Rectal smooth muscle tissue (tissue), 1 donor: ENCODE measurements at regions not wholly inside any gene's neighbourhood (a gene's known extent, or its start where the extent isn't known, plus 50 kb on each side); places are given as distances from the start of the nearest gene placed in this dataset.

Experiments
- H3K27ac ChIP-seq: one replicate; pipeline ENCODE4 v1.7.0; 2013; ENCODE audit warnings: low read depth, low read length, inconsistent platforms
- H3K27me3 ChIP-seq: one replicate; pipeline ENCODE4 v1.7.0; 2013; ENCODE audit warnings: low read length; ENCODE audit not compliant: control insufficient read depth, insufficient read depth
- H3K36me3 ChIP-seq: one replicate; pipeline ENCODE4 v1.7.0; 2013; ENCODE audit warnings: low read length; ENCODE audit not compliant: control insufficient read depth, insufficient read depth
- H3K4me1 ChIP-seq: one replicate; pipeline ENCODE4 v1.7.0; 2013; ENCODE audit warnings: low read length; ENCODE audit not compliant: control insufficient read depth, insufficient read depth
- H3K4me3 ChIP-seq: one replicate; pipeline ENCODE4 v1.7.0; 2013; ENCODE audit warnings: low read length
- H3K9ac ChIP-seq: one replicate; pipeline ENCODE4 v1.7.0; 2013; ENCODE audit warnings: low read length

DNA sequence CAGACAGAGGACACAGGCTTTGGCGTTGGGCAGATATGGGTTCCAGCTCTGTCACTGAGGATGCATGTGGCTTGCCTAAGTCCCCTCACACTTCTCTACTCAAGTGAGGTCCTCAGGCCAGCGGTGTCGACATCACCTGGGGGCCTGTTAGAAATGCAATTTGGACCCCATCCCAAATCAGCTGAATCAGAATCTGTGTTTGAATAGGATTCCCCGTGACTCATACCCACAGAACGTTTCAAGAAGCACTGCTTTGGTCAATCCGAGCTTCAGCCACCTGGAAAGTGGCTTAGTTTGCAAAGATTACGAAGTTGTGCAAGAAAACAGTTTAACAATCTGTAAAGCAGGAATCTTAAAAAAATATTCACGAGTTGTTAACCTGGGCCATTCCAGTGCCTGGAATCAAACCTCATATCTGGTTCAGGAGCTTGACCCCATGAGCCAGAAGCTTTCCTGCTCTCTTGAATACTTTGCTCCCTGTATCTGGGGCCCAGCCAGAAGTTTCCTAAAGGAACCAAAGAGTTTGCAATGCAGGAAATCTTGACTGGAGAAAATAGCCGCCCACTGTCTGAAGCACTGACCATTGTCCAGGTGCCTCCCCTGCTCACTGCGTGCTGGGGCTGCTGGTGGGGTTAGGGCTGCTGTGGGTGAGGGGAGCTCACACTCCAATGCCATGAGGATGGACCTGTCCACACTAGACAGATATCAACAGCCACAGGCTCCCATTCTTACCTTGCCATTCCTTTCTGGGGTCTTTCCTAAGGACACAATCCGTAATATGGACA is 208.5 kb upstream of the LINGO1 start:
- Histone ChIP-seq H3K27me3 (peaks cover 2% of the 10 kb centered on the region), H3K9ac (no peak overlapping the region), H3K36me3 (no peaks in the 10 kb centered on the region), H3K4me3 (no peak overlapping the region), H3K4me1 (no peaks in the 10 kb centered on the region), H3K27ac (no peak overlapping the region)

- no peak overlapping the region for H3K27ac ChIP-seq
- H3K9ac ChIP-seq: no peak overlapping the region
Observed at GRCh38 chr15:77839970-77840905, 207.5 kb upstream of the LINGO1 start.

GRCh38 chr15:77839456-77839855 is 206.7 kb upstream of the LINGO1 start:
- peaks cover 2% of the 10 kb centered on the region for H3K27me3 ChIP-seq
- H3K36me3 ChIP-seq: no peaks in the 10 kb centered on the region
- H3K4me1 ChIP-seq: no peaks in the 10 kb centered on the region
- H3K4me3 ChIP-seq: no peak overlapping the region
- H3K9ac ChIP-seq: no peak overlapping the region
- H3K27ac ChIP-seq: no peak overlapping the region

More at GRCh38 chr15:77839970-77840905, 207.5 kb upstream of the LINGO1 start:
- H3K27me3 ChIP-seq: peaks cover 2% of the 10 kb centered on the region
- H3K4me1 ChIP-seq: no peaks in the 10 kb centered on the region
- H3K36me3 ChIP-seq: no peaks in the 10 kb centered on the region
- no peak overlapping the region for H3K4me3 ChIP-seq

DNA sequence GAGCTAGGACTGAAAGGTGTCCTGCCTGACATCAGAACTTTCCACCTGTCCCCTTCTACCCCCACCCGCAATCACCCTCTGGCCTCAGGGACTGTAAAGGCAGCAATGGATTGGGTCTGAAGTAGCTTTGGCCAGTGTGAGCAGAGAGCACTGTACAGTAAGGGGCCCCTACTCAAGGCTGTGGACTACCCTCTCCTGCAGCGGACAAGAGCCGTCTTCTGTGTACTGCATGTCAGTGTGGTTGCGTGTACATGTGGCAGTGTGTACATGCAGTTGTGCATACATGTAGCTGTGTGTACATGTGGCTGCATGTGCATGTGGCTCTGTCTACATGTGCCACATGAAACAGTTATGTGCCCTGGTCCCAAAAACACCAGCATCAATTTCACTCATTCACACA is 205.9 kb upstream of the LINGO1 start:
- Histone ChIP-seq H3K36me3 (no peaks in the 10 kb centered on the region), H3K9ac (no peak overlapping the region), H3K4me1 (no peaks in the 10 kb centered on the region), H3K27me3 (peaks cover 2% of the 10 kb centered on the region), H3K4me3 (no peak overlapping the region), H3K27ac (no peak overlapping the region)

- peaks cover 2% of the 10 kb centered on the region for H3K27me3 ChIP-seq
Observed at GRCh38 chr15:77838061-77838460, 205.3 kb upstream of the LINGO1 start.

DNA sequence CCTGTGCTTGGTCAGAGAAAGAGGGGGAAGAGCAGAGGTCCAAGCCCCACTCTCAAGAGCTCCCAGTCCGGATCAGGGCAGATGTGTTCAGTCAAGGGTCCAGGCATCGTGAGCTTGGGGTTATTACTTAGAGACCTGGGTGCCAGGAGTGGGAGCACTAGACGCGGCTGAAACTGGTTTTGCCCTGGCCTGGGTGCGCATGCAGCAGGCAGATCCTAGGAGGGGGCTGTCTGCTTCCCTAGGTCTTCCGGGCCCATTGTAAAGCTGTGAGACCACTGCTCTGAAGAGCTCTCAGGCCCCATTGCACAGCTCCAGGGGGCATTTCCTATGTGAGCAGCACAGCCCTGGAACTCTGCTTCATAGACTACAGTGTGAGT is 204.9 kb upstream of the LINGO1 start:
- no peak overlapping the region for H3K9ac ChIP-seq
- no peaks in the 10 kb centered on the region for H3K36me3 ChIP-seq
- H3K27ac ChIP-seq: no peak overlapping the region
- H3K4me3 ChIP-seq: no peak overlapping the region
- H3K27me3 ChIP-seq: peaks cover 2% of the 10 kb centered on the region
- no peaks in the 10 kb centered on the region for H3K4me1 ChIP-seq

More at GRCh38 chr15:77838061-77838460, 205.3 kb upstream of the LINGO1 start:
- no peak overlapping the region for H3K4me3 ChIP-seq
- H3K4me1 ChIP-seq: no peaks in the 10 kb centered on the region
- no peak overlapping the region for H3K9ac ChIP-seq
- H3K36me3 ChIP-seq: no peaks in the 10 kb centered on the region
- no peak overlapping the region for H3K27ac ChIP-seq

DNA sequence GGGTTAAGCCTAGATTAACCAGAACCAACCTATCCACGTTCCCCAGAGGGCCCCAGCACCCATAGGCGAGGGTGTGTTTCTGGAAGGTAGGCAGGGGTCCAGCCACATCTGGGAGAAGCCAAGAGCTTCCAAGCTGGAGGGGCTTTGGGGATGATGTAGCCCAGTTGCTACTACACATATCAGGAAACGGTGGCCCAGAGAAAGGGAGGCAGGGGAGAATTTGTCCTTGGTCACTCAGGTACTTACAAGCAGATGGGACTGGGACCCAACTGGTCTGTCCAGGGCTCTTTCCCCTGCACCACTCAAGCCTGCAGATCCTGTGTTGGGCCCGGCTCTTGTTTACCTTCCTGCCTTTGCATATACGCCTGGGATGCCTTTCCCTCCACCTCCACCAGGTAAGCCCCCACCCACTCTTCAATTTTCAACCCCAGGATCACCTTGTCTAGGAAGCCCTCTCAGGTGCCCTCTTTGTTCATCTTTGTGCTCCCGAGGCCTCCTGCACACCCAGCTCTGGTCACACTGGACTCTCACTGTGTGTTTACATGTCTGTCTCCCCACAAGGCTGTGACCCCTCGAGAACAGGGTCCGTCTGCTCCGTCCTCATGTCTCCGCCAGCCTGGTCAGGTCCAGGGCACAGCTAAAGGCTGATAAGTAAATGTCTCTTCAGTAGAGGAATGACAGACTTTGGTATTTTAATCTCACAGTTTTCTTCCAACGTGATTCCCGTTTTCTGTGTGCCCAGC is 204.4 kb upstream of the LINGO1 start:
- no peak overlapping the region for H3K4me3 ChIP-seq
- H3K4me1 ChIP-seq: no peaks in the 10 kb centered on the region
- no peaks in the 10 kb centered on the region for H3K36me3 ChIP-seq
- H3K9ac ChIP-seq: no peak overlapping the region
- H3K27me3 ChIP-seq: peaks cover 2% of the 10 kb centered on the region
- H3K27ac ChIP-seq: no peak overlapping the region

DNA sequence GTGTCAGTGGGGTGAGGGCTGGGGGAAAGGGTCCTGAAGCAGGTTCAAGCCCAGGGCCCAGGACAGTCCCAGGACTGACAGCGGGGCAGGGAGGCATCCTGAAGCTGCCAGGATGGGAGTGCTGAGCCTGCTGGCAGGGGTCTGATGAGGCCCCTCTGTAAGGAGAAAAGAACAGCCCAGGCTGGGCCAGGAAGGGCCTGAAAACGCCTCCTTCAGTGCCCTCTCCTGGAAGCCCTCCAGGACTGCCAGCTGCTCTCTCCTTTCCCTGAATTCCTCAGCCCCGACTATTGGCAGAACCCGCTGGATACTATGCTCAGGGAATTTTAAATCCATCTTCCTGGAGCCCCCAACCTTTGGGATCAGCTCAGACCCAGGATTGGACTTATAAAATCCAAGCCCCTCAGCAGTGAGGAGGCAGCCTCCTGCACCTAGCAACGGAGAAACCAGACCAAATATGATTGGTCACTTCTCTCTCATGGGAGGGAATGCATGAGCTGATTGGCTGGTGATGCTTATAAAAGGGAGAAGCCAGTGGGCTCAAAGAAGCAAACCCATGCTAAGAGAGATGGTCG is 203.5 kb upstream of the LINGO1 start:
- no peaks in the 10 kb centered on the region for H3K27me3 ChIP-seq
- no peaks in the 10 kb centered on the region for H3K4me1 ChIP-seq
- no peak overlapping the region for H3K27ac ChIP-seq
- no peaks in the 10 kb centered on the region for H3K36me3 ChIP-seq
- no peak overlapping the region for H3K9ac ChIP-seq
- no peak overlapping the region for H3K4me3 ChIP-seq

DNA sequence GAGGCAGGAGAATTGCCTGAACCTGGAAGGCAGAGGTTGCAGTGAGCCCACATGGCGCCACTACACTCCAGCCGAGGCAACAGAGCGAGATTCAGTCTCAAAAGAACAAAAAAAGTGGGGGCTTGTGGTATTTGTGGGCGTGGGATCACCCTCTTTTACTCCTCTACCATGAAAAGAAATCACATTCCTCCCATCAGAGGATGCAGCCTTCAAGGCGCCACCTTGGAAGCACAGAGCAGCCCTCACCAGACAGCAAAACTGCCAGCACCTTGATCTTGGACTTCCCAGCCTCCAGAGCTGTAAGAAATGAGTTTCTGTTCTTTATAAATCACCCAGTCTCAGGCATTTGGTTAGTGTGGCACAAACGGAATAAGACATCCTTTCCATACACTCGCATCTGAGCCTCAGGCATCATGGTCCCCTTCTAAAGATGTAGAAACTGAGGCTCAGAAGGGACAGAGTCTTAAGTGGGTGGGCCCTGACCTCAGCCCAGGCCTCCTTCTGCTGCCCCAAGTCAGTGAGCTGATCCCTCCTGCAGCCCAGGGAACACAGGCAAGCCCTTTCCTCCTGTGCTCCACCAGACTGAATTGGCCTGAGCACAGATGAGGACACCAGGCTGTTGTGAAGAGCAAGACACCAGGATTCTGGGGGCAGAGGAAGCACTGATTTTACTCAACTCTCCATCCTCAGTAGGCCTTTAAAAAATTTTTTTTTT is 201.7 kb upstream of the LINGO1 start:
- Histone ChIP-seq H3K27me3 (peaks cover under 1% of the 10 kb centered on the region), H3K9ac (no peak overlapping the region), H3K4me3 (no peak overlapping the region), H3K27ac (no peak overlapping the region), H3K36me3 (no peaks in the 10 kb centered on the region), H3K4me1 (no peaks in the 10 kb centered on the region)

- Histone ChIP-seq H3K27me3 (peaks cover 2% of the 10 kb centered on the region), H3K4me3 (no peak overlapping the region), H3K36me3 (no peaks in the 10 kb centered on the region), H3K9ac (no peak overlapping the region), H3K27ac (no peak overlapping the region), H3K4me1 (no peaks in the 10 kb centered on the region)
Observed at GRCh38 chr15:77832874-77833273, 200.2 kb upstream of the LINGO1 start.

- peaks cover 2% of the 10 kb centered on the region for H3K27me3 ChIP-seq
- no peaks in the 10 kb centered on the region for H3K36me3 ChIP-seq
- H3K4me1 ChIP-seq: no peaks in the 10 kb centered on the region
- no peak overlapping the region for H3K27ac ChIP-seq
- no peak overlapping the region for H3K9ac ChIP-seq
- no peak overlapping the region for H3K4me3 ChIP-seq
Observed at GRCh38 chr15:77831986-77832385, 199.3 kb upstream of the LINGO1 start.
